HEK293 (cell line): ENCODE measurements at regions not wholly inside any gene's neighbourhood (a gene's known extent, or its start where the extent isn't known, plus 50 kb on each side); places are given as distances from the start of the nearest gene placed in this dataset.

ENCODE experiments used
- ZNF341 ChIP-seq: fragments of 450-650 bp; formaldehyde crosslinking; IDR thresholded peaks from 2 replicates; pipeline ENCODE4; 2016; ENCODE audit warnings: low read depth, missing biosample characterization, missing genetic modification characterization
- ZNF521 ChIP-seq: fragments of 450-650 bp; formaldehyde crosslinking; IDR thresholded peaks from 2 replicates; pipeline ENCODE4 v1.5.1; 2017; ENCODE audit warnings: missing biosample characterization, mild to moderate bottlenecking, missing genetic modification characterization
- ZSCAN18 ChIP-seq: fragments of 450-650 bp; formaldehyde crosslinking; IDR thresholded peaks from 2 replicates; pipeline ENCODE4 v1.5.1; 2016; ENCODE audit warnings: missing biosample characterization, missing genetic modification characterization

DNA sequence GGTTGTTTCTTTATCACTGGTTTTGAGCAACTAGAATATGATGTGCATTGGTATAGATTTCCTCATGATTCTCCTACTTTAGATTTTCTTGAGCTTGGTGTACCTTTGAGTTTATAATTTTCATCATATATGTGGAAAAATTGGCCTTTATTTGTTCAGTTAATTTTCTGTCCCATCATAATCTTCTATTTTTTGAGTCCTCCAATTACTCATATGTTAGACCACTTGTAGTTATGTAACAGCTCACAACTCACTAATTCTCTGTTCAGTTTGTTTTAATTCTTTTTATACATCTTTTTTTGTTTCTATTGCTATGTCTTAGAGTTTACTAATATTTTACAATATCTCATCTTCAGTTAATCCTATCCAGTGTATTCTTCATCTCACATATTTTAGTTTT is 81.3 kb upstream of the LAMA2 start:
- no peak for TF ChIP-seq ZSCAN18 (tag by site-specific recombination)
- TF ChIP-seq ZNF341, result no peak
- no peak for TF ChIP-seq ZNF521 (tag by site-specific recombination)
